HEK293 (cell line): ENCODE measurements at regions not wholly inside any gene's neighbourhood (a gene's known extent, or its start where the extent isn't known, plus 50 kb on each side); places are given as distances from the start of the nearest gene placed in this dataset.

Source experiments
- CTCF ChIA-PET: fragments of 350-600 bp; formaldehyde crosslinking; extraction: SDS; loops from one replicate; lab custom pipeline; 2021; ENCODE audit warnings: antibody characterized with exemption; lab: Yijun Ruan, JAX
- POLR2A ChIA-PET: fragments of 300-600 bp; formaldehyde crosslinking; extraction: SDS; loops from one replicate; lab custom pipeline; 2020; ENCODE audit warnings: antibody characterized with exemption, inconsistent platforms; lab: Yijun Ruan, JAX
- H3K27ac ChIP-seq: fragments of 200-500 bp; sonication (Bioruptor generic); 2 replicates; pipeline ENCODE4 v1.5.1; 2014; ENCODE audit warnings: low read depth, low read length, control low read depth, inconsistent platforms; ENCODE audit errors: extremely low read depth
- H3K36me3 ChIP-seq, 2 experiments: fragments of 200-500 bp in 1 of 2; sonication (Bioruptor generic) in 1 of 2; 1 replicate in 1 of 2; 2 replicates in 1 of 2; pipeline ENCODE4 v1.5.1; 2014 to 2017; ENCODE audit warnings: inconsistent platforms in 2 of 2, low read length in 2 of 2; ENCODE audit not compliant: control insufficient read depth in 2 of 2, insufficient read depth in 1 of 2
- H3K4me1 ChIP-seq: fragments of 200-500 bp; sonication (Bioruptor generic); 2 replicates; pipeline ENCODE4 v1.5.1; 2014; ENCODE audit warnings: mild to moderate bottlenecking, low read length, inconsistent platforms; ENCODE audit not compliant: control insufficient read depth, insufficient read depth
- H3K4me3 ChIP-seq: 2 replicates; pipeline ENCODE4 v1.5.1; 2011; ENCODE audit warnings: low read depth, mild to moderate bottlenecking, control low read depth, low read length, moderate library complexity
- H3K9me3 ChIP-seq: fragments of 200-500 bp; sonication (Bioruptor generic); 2 replicates; pipeline ENCODE4 v1.5.1; 2014; ENCODE audit warnings: low read depth, low read length, inconsistent platforms; ENCODE audit not compliant: control insufficient read depth, insufficient read depth
- ATF2 ChIP-seq: fragments of 450-650 bp; formaldehyde crosslinking; IDR thresholded peaks from 2 replicates; pipeline ENCODE4 v1.5.1; 2016; ENCODE audit warnings: missing biosample characterization, missing genetic modification characterization, low read depth
- GLI4 ChIP-seq: fragments of 450-650 bp; formaldehyde crosslinking; IDR thresholded peaks from 2 replicates; pipeline ENCODE4 v1.5.1; 2016; ENCODE audit warnings: missing biosample characterization, missing genetic modification characterization
- PRDM2 ChIP-seq: fragments of 450-650 bp; formaldehyde crosslinking; IDR thresholded peaks from 2 replicates; pipeline ENCODE4 v1.5.1; 2016; ENCODE audit warnings: missing biosample characterization, missing genetic modification characterization, borderline replicate concordance
- ZBTB10 ChIP-seq: fragments of 450-650 bp; formaldehyde crosslinking; IDR thresholded peaks from 2 replicates; pipeline ENCODE4 v1.5.1; 2016; ENCODE audit warnings: missing biosample characterization, missing genetic modification characterization
- ZEB2 ChIP-seq: fragments of 450-650 bp; formaldehyde crosslinking; IDR thresholded peaks from 2 replicates; pipeline ENCODE4 v1.5.1; 2016; ENCODE audit warnings: missing biosample characterization, missing genetic modification characterization
- ZNF18 ChIP-seq: fragments of 450-650 bp; formaldehyde crosslinking; IDR thresholded peaks from 2 replicates; pipeline ENCODE4 v1.5.1; 2016; ENCODE audit warnings: missing biosample characterization, missing genetic modification characterization
- ZNF394 ChIP-seq: fragments of 450-650 bp; formaldehyde crosslinking; IDR thresholded peaks from 2 replicates; pipeline ENCODE4 v1.5.1; 2016; ENCODE audit warnings: missing biosample characterization, missing genetic modification characterization, mild to moderate bottlenecking, moderate library complexity, borderline replicate concordance
- ZNF555 ChIP-seq: fragments of 450-650 bp; formaldehyde crosslinking; conservative IDR thresholded peaks from 2 replicates; pipeline ENCODE4 v1.5.1; 2017; ENCODE audit warnings: missing biosample characterization, mild to moderate bottlenecking, missing genetic modification characterization, inconsistent platforms
- ZNF639 ChIP-seq: fragments of 450-650 bp; formaldehyde crosslinking; IDR thresholded peaks from 2 replicates; pipeline ENCODE4 v1.5.1; 2016; ENCODE audit warnings: missing biosample characterization, missing genetic modification characterization
- ZNF654 ChIP-seq: fragments of 450-650 bp; formaldehyde crosslinking; IDR thresholded peaks from 2 replicates; pipeline ENCODE4 v1.5.1; 2016; ENCODE audit warnings: low read depth, missing biosample characterization, missing genetic modification characterization
- ZNF776 ChIP-seq: fragments of 450-650 bp; formaldehyde crosslinking; IDR thresholded peaks from 2 replicates; pipeline ENCODE4 v1.5.0; 2017; ENCODE audit warnings: missing biosample characterization, missing genetic modification characterization, borderline replicate concordance

- no peak overlapping the region for H3K4me3 ChIP-seq
- H3K27ac ChIP-seq: no peak overlapping the region
- no peak for TF ChIP-seq ZNF555 (tag by site-specific recombination)
- no peak for TF ChIP-seq GLI4
- peak; percentile 40 for TF ChIP-seq ZNF654 (tag by site-specific recombination)
- no peak for TF ChIP-seq PRDM2 (tag by site-specific recombination)
- peak; percentile 40; the same call in 1 of the 2 replicates for TF ChIP-seq ATF2 (tag by site-specific recombination)
- no peaks in the 10 kb centered on the region for H3K36me3 ChIP-seq
- H3K4me1 ChIP-seq: no peaks in the 10 kb centered on the region
- ChIA-PET POLR2A (no interaction called here), CTCF (interaction anchor here (0.7 to 1.3 kb wide), 6 partner anchors 13 to 301 kb away, joined by 3 to 4 read pairs (median 3); partner anchors contain the start of gene ATXN7L3B)
- H3K9me3 ChIP-seq: no peaks in the 10 kb centered on the region
Measured at GRCh38 chr12:74412606-74413230, 124.9 kb upstream of the ATXN7L3B start.

- TF ChIP-seq ZNF639 (tag by site-specific recombination): no peak
- no peak for TF ChIP-seq ZNF18 (tag by site-specific recombination)
- TF ChIP-seq ZNF654 (tag by site-specific recombination): peak; percentile 43
- TF ChIP-seq ZNF776: no peak
- TF ChIP-seq ZEB2 (tag by site-specific recombination): no peak
- TF ChIP-seq ZBTB10 (tag by site-specific recombination): no peak
- no peak for TF ChIP-seq ZNF394 (tag by site-specific recombination)
- ChIA-PET CTCF (interaction anchor here (0.5 to 1.7 kb wide), 8 partner anchors 21 to 258 kb away, joined by 3 to 4 read pairs (median 4); no protein-coding TSS in a partner anchor), POLR2A (no interaction called here)
- Histone ChIP-seq H3K4me1 (no peaks in the 10 kb centered on the region), H3K27ac (no peak overlapping the region), H3K36me3 (no peaks in the 10 kb centered on the region), H3K9me3 (no peaks in the 10 kb centered on the region), H3K4me3 (no peak overlapping the region)
Measured at GRCh38 chr12:74415633-74416032, 122.0 kb upstream of the ATXN7L3B start.
